D721Med (cell line): ENCODE measurements at regions not wholly inside any gene's neighbourhood (a gene's known extent, or its start where the extent isn't known, plus 50 kb on each side); places are given as distances from the start of the nearest gene placed in this dataset.
"Not testable (repeated sequence)": the region's sequence is repeated elsewhere in the genome, so short reads cannot be mapped to it uniquely, and the experiment has no call there.

Source experiments
- DNase-seq: peaks from one replicate; pipeline ENCODE4 v3.0.0; 2011; ENCODE audit warnings: low spot score; ENCODE audit not compliant: insufficient read length
- FAIRE-seq: peaks from 2 replicates; lab custom pipeline; 2011; peaks lifted over from hg19 to GRCh38; lab: Jason Lieb, UNC
- CTCF ChIP-seq: IDR thresholded peaks from 2 replicates; pipeline ENCODE4 v1.5.1; 2012; ENCODE audit warnings: mild to moderate bottlenecking, control low read depth; ENCODE audit not compliant: insufficient read depth; ENCODE audit errors: missing control alignments

DNA sequence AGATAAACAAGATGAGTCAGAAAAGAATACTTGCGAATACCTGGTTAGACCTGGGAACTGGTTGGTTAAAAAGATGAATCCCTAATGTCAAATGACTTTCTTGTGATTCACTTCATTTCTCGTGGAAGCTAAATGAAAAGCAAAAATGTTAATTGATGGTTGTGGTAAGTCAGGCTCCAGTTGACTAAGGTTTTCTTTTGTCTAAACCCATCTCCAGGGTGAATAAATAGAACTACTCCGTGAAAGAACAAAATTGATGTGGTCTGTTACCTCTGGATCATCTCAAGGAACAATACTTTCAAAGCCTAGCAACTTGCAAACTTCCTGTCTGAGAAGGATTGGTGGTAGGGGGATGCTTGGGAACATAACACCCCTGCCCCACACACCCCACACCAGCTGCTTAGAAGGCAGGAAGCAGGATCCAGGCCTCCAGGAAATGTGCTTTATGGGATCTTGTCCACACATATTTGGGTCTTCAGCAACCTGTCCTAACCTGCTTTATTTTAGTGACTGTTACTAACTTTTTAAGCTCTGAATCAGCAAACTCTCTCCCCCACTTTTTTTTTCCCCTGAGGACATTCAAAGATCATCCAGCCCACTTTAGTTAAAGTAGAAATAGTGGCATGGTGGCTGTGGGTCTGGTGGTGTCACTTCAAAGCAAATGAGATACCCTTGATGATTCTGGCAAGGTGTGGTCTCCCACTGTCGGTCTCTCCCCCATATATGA, 60.4 kb upstream of the PTHLH start:
- no peak for TF ChIP-seq CTCF
- no peak for DNase-seq
- no peak for FAIRE-seq

DNA sequence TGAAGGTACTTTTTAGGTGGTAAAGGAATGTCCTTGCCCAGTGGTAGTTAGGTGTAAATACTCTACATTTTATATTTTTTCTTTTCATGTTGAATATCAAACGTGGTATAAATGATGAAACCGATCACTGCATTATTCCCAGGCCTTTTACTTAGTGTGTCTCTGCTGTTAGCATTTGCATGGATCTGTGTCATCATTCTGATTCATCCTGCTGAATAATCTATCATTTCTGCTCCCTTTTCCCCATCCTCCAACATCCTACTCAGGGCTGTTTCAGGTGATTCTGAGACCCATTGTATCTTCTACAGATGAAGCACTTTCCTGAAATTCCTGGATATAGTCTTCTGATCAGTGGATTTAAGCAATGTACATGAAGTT, 61.0 kb upstream of the PTHLH start:
- no peak for DNase-seq
- FAIRE-seq, result no peak
- TF ChIP-seq CTCF, result no peak

- DNase-seq (no peak), FAIRE-seq (no peak)
- no peak for TF ChIP-seq CTCF
Observed at GRCh38 chr12:28034271-28034670, 61.7 kb upstream of the PTHLH start.

DNA sequence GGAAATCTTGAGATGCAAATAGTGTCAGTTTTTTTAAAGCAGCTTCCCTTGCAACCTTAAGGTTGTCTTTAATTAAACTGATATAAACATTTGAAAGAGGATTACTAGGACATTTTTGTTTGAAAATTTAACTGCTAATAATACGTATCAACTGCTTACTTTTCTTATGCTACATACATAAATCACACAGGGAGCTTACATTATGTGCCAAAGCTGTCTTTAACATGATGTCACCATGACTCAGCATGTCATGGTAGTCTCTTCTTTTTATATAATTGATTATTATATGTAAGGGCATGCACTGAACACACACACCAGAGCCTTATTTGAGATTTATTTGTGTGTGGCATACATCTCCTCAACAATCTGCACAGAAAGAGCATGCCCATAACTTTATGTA, 63.0 kb upstream of the PTHLH start:
- no peak for FAIRE-seq
- no peak for TF ChIP-seq CTCF
- DNase-seq, result no peak

DNA sequence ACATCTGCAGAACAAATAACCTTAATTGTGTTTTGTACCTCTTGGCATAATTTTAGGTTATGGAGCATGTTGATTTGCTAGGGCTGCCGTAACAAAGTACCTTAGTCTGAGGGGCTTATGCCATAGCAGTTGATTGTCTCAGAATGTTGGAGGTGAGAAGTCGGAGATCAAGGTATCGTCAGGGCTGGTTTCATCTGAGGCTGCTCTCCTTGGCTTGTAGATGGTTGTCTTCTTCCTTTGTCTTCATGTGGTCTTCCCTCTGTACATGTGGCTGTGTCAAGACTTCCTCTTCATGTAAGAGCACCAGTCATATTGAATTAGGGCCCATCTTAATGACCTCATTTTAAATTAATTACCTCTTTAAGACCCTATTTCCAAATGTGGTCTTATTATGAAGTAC, 64.4 kb upstream of the PTHLH start:
- no peak for TF ChIP-seq CTCF
- FAIRE-seq (no peak), DNase-seq (no peak)

DNA sequence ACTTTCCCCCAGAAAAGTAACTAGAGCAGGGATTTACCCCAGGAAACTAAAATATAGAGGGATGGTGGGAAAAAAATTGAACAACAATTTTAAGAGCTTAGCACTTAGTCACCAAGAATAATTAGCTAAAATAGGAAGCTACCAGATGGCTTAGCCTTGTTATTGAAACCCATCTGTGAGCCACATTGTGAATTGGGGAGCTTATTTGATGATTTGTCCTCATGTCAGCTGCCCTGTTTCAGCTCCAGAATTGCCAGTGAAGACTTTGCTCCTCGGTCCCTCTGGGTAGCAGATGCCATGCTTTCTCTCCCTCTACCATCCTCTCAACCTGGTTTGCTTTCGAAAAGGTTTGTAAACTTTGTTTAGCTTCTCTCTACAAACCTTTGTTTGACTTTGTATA, 67.7 kb upstream of the PTHLH start:
- FAIRE-seq (no peak), DNase-seq (peak; percentile 15)
- TF ChIP-seq CTCF, result no peak

- DNase-seq, FAIRE-seq: not testable (repeated sequence)
Observed at GRCh38 chr12:28046600-28046999, 74.1 kb upstream of the PTHLH start.

DNA sequence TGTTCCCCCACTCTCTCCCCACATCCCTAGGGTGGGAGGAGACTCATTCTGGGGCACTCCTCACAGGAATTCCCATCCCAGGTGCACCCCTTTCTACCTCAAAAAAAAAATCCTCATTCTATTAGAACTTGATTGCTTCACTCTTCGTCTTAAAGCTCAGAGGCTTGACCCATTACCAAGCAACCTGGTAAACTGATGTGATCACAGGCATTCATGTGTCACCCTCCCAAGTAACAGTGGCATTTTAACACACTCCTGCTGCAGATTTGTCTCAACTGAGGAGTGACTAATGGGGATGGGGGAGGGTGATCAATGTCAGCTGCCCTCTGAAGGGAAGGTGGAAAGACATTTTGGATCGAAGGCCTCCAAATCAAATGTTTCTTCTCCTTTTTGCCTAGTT, 78.1 kb upstream of the PTHLH start:
- no peak for TF ChIP-seq CTCF
- DNase-seq, result no peak
- no peak for FAIRE-seq
